GM23338 (cell line): ENCODE measurements at regions not wholly inside any gene's neighbourhood (a gene's known extent, or its start where the extent isn't known, plus 50 kb on each side); places are given as distances from the start of the nearest gene placed in this dataset.

Experiments
- ATAC-seq: fragments of 200-7000 bp; cut with Tn5 transposase; 3 replicates; pipeline ENCODE4 v1.9.1; 2020
- DNase-seq: peaks from one replicate; pipeline ENCODE4 v3.0.0-alpha.2; 2015; ENCODE audit warnings: low spot score
- H2AFZ ChIP-seq: fragments of 200-600 bp; sonication (generic); 2 replicates; pipeline ENCODE4 v1.8.0; 2016; ENCODE audit warnings: antibody characterized with exemption, mild to moderate bottlenecking, moderate library complexity
- H3F3A ChIP-seq: fragments of 200-600 bp; sonication (generic); replicated peaks from 2 replicates; pipeline ENCODE4 v1.8.0; 2017; ENCODE audit warnings: antibody characterized with exemption, mixed run types, low read depth
- H3K27ac ChIP-seq: fragments of 200-600 bp; sonication (generic); 2 replicates; pipeline ENCODE4 v1.6.1; 2016; ENCODE audit warnings: low read depth
- H3K27me3 ChIP-seq: fragments of 200-600 bp; sonication (generic); 2 replicates; pipeline ENCODE4 v1.8.0; 2016; ENCODE audit warnings: mild to moderate bottlenecking, mixed run types, moderate library complexity; ENCODE audit not compliant: insufficient read depth
- H3K36me3 ChIP-seq: fragments of 200-600 bp; sonication (generic); 2 replicates; pipeline ENCODE4 v1.8.0; 2016; ENCODE audit warnings: mild to moderate bottlenecking; ENCODE audit not compliant: insufficient read depth
- H3K4me1 ChIP-seq: fragments of 200-600 bp; sonication (generic); 2 replicates; pipeline ENCODE4 v1.8.0; 2016; ENCODE audit warnings: mild to moderate bottlenecking, moderate library complexity; ENCODE audit not compliant: insufficient read depth
- H3K4me2 ChIP-seq: fragments of 200-600 bp; sonication (generic); 2 replicates; pipeline ENCODE4 v1.7.1; 2017; ENCODE audit warnings: mixed run types
- H3K4me3 ChIP-seq: fragments of 200-600 bp; sonication (generic); 2 replicates; pipeline ENCODE4 v1.6.1; 2016; ENCODE audit warnings: mixed run types
- H3K79me2 ChIP-seq: fragments of 200-600 bp; sonication (generic); replicated peaks from 2 replicates; pipeline ENCODE4 v1.8.0; 2017; ENCODE audit warnings: mild to moderate bottlenecking; ENCODE audit not compliant: insufficient read depth
- H3K9me2 ChIP-seq: fragments of 200-600 bp; sonication (generic); 2 replicates; pipeline ENCODE4 v1.8.0; 2017; ENCODE audit not compliant: insufficient read depth
- H4K20me1 ChIP-seq: fragments of 200-600 bp; sonication (generic); replicated peaks from 2 replicates; pipeline ENCODE4 v1.8.0; 2017; ENCODE audit warnings: mild to moderate bottlenecking; ENCODE audit not compliant: insufficient read depth
- H3K27ac Mint-ChIP-seq: 2 replicates; pipeline ENCODE4 v1.8.0; 2020; ENCODE audit warnings: inconsistent platforms, mild to moderate bottlenecking, moderate library complexity, mixed read lengths
- H3K27me3 Mint-ChIP-seq: 3 replicates; pipeline ENCODE4 v1.8.0; 2022; ENCODE audit warnings: low read depth, mild to moderate bottlenecking, moderate library complexity, mixed read lengths, inconsistent platforms; ENCODE audit not compliant: insufficient read depth, poor library complexity
- H3K36me3 Mint-ChIP-seq: 3 replicates; pipeline ENCODE4 v1.8.0; 2021; ENCODE audit warnings: low read depth, mild to moderate bottlenecking, inconsistent platforms, moderate library complexity, mixed read lengths
- H3K4me1 Mint-ChIP-seq: 3 replicates; pipeline ENCODE4 v1.8.0; 2020; ENCODE audit warnings: mild to moderate bottlenecking, inconsistent platforms, mixed read lengths
- H3K4me3 Mint-ChIP-seq: 3 replicates; pipeline ENCODE4 v1.8.0; 2021; ENCODE audit warnings: moderate library complexity, mild to moderate bottlenecking, inconsistent platforms, mixed read lengths
- H3K9me3 Mint-ChIP-seq: 3 replicates; pipeline ENCODE4 v1.8.0; 2020; ENCODE audit warnings: moderate library complexity, mild to moderate bottlenecking, inconsistent platforms, mixed read lengths
- CREB1 ChIP-seq: fragments of 250-450 bp; sonication (Bioruptor Pico); IDR thresholded peaks from 2 replicates; pipeline ENCODE4 v1.5.0; 2020; ENCODE audit warnings: low read depth, mild to moderate bottlenecking, moderate library complexity
- CTCF ChIP-seq, 2 experiments: fragments of 200-600 bp in 1 of 2; sonication (generic) in 1 of 2; conservative IDR thresholded peaks; 2 replicates each; pipeline versions ENCODE4 v1.5.1 to v1.6.1; 2016 to 2017; ENCODE audit warnings: antibody characterized with exemption in 2 of 2, low read depth in 2 of 2, mild to moderate bottlenecking in 2 of 2, moderate library complexity in 1 of 2
- EZH2 ChIP-seq: fragments of 200-600 bp; sonication (generic); IDR thresholded peaks from one replicate; pipeline ENCODE4 v1.8.0; 2017; ENCODE audit warnings: antibody characterized with exemption, mild to moderate bottlenecking, low read depth; ENCODE audit not compliant: unreplicated experiment
- EZH2phosphoT487 ChIP-seq: fragments of 200-600 bp; sonication (generic); IDR thresholded peaks from one replicate; pipeline ENCODE4 v1.8.1; 2018; ENCODE audit warnings: antibody characterized with exemption; ENCODE audit not compliant: unreplicated experiment
- NANOG ChIP-seq: IDR thresholded peaks from 2 replicates; pipeline ENCODE4 v1.6.1; 2016; ENCODE audit warnings: antibody characterized with exemption, borderline replicate concordance
- POLR2AphosphoS5 ChIP-seq: IDR thresholded peaks from 2 replicates; pipeline ENCODE4 v1.6.1; 2016; ENCODE audit warnings: antibody characterized with exemption, low read depth
- STAT1 ChIP-seq: IDR thresholded peaks from one replicate; pipeline ENCODE4 v1.6.1; 2016; ENCODE audit warnings: antibody characterized with exemption; ENCODE audit not compliant: unreplicated experiment
- ZNF114 ChIP-seq: fragments of 250-450 bp; sonication (Bioruptor Pico); IDR thresholded peaks from 2 replicates; pipeline ENCODE4 v1.5.0; 2020; ENCODE audit warnings: mild to moderate bottlenecking, moderate library complexity
- ZNF331 ChIP-seq: fragments of 250-450 bp; sonication (Bioruptor Pico); IDR thresholded peaks from 2 replicates; pipeline ENCODE4 v1.5.0; 2020; ENCODE audit warnings: low read depth, mild to moderate bottlenecking, moderate library complexity
- ZNF462 ChIP-seq: fragments of 250-450 bp; sonication (Bioruptor Pico); IDR thresholded peaks from 2 replicates; pipeline ENCODE4 v1.5.0; 2020; ENCODE audit warnings: mild to moderate bottlenecking, moderate library complexity

- Histone ChIP-seq H3K4me2 (no peak overlapping the region), H3K9me2 (no peaks in the 10 kb centered on the region), H2AFZ (peak overlapping the region; percentile 60; the same call in 1 of the 2 replicates), H3K79me2 (no peaks in the 10 kb centered on the region), H3K36me3 (no peaks in the 10 kb centered on the region), H3K4me3 (no peak overlapping the region), H3K27me3 (no peaks in the 10 kb centered on the region), H4K20me1 (no peaks in the 10 kb centered on the region), H3K4me1 (no peaks in the 10 kb centered on the region), H3K27ac (no peak overlapping the region), H3F3A (no peaks in the 10 kb centered on the region)
- Mint-ChIP-seq H3K36me3 (no peaks in the 10 kb centered on the region), H3K27ac (peak overlapping the region; percentile 65; the same call in 1 of the 2 replicates), H3K4me1 (peaks cover 7% of the 10 kb centered on the region; the same call in 2 of the 3 replicates), H3K9me3 (no peaks in the 10 kb centered on the region), H3K4me3 (no peak overlapping the region), H3K27me3 (no peaks in the 10 kb centered on the region)
- ATAC-seq (peak; percentile 42; the same call in 2 of the 3 replicates), DNase-seq (peak; percentile 8)
- TF ChIP-seq ZNF331 (CRISPR knock-in tag) = no peak
- TF ChIP-seq ZNF114 (CRISPR knock-in tag) = no peak
- TF ChIP-seq ZNF462 (CRISPR knock-in tag) = no peak
- no peak for TF ChIP-seq STAT1
- no peak for TF ChIP-seq CTCF (conservative IDR thresholded peaks at IDR 0.05; ENCODE audit: low read depth in 2 of 2)
- TF ChIP-seq EZH2phosphoT487 = no peak
- TF ChIP-seq NANOG = no peak
- no peak for TF ChIP-seq CREB1 (CRISPR knock-in tag)
- TF ChIP-seq POLR2AphosphoS5 = no peak
- TF ChIP-seq EZH2 = no peak
Observed at GRCh38 chr11:24064309-24064903, 432.4 kb upstream of the LUZP2 start.
